ENCODE measurements at regions not wholly inside any gene's neighbourhood (a gene's known extent, or its start where the extent isn't known, plus 50 kb on each side); places are given as distances from the start of the nearest gene placed in this dataset.

DNA sequence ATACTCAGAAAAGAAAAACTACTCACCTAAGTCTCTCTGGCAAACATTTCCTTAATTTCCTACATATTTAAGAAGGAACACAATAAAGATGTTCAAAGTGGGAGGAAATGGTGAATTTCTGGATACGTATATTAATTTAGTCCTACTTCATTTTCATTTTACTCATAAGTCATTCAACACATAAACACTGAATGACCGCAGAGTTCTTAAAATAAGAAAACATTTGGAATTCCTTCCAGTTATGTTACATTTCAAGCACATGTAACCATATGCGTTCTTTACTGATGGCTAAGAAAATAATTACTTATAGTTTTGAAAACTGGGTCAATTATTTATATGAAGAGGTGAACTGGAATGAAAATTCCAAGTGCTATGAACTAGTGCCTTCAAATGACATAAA lies 409.3 kb downstream of the BCAT1 start:
- Histone ChIP-seq H4K20me1 (ENCODE audit: insufficient read depth, low read length) (no peaks in the 10 kb centered on the region), H3K4me1 (ENCODE audit: control insufficient read depth, insufficient read depth, low read length) (peaks cover 16% of the 10 kb centered on the region), H3K9ac (ENCODE audit: low read depth, low read length) (no peak overlapping the region), H2BK15ac (ENCODE audit: low read depth, low read length) (no peak overlapping the region), H3K4me3 (ENCODE audit: insufficient read depth, low read depth, low read length) (no peak overlapping the region), H3K4ac (ENCODE audit: low read depth, low read length) (no peak overlapping the region), H3K18ac (ENCODE audit: low read depth, low read length) (0 out of 2 replicates have a peak overlapping the region, but pooled peaks have one; percentile 57), H3K27ac (ENCODE audit: insufficient read depth, low read length) (no peak overlapping the region), H4K5ac (ENCODE audit: low read depth, low read length) (no peak overlapping the region), H3K4me2 (ENCODE audit: low read depth, low read length) (peak overlapping the region; percentile 35; the same call in 1 of the 2 replicates), H3K56ac (ENCODE audit: extremely low read depth, insufficient read depth, low read length) (no peak overlapping the region), H2AFZ (replicated peaks; ENCODE audit: low read length, poor library complexity) (no peak overlapping the region), H2BK5ac (ENCODE audit: low read depth, low read length, poor library complexity, severe bottlenecking) (peak overlapping the region; percentile 97), H3K27me3 (ENCODE audit: control insufficient read depth, insufficient read depth, low read length) (no peaks in the 10 kb centered on the region), H3K14ac (replicated peaks; ENCODE audit: low read depth, low read length) (no peak overlapping the region), H2AK5ac (ENCODE audit: low read depth, low read length) (no peak overlapping the region), H2AK9ac (replicated peaks; ENCODE audit: low read depth, low read length, poor library complexity) (no peak overlapping the region), H3K36me3 (ENCODE audit: control insufficient read depth, insufficient read depth, low read length) (no peaks in the 10 kb centered on the region), H3K9me1 (ENCODE audit: insufficient read depth, low read length) (0 out of 2 replicates have a peak, but pooled peaks cover under 1% of the 10 kb centered on the region), H2BK120ac (ENCODE audit: low read depth, low read length) (no peak overlapping the region), H3K79me1 (ENCODE audit: low read depth in 1 of 2, low read length in 2 of 2) (peaks cover 14 to 35% of the 10 kb centered on the region in 2 experiments; a peak in 2 of 4 replicates), H4K8ac (ENCODE audit: low read depth in 2 of 2, low read length in 2 of 2) (no peak overlapping the region; a peak in 1 of 4 replicates), H3K9me3 (ENCODE audit: control insufficient read depth, insufficient read depth, low read length) (no peaks in the 10 kb centered on the region), H4K91ac (ENCODE audit: insufficient read depth, low read depth, low read length) (no peak overlapping the region), H2BK20ac (ENCODE audit: low read depth, low read length) (no peak overlapping the region), H3K23ac (ENCODE audit: low read depth, low read length) (no peak overlapping the region)
- DNase-seq, result peak; percentile 66
- WGBS, 2 experiments (ENCODE audit: extremely low coverage in 2 of 2, insufficient read length in 1 of 2), result no CpG with 5 or more reads among the region's 3 CpGs
- no TSS peak for BruUV-seq (replicated peaks)
- dilution Hi-C loops (cut with HindIII; ENCODE audit: low sequenced_read_pairs, unreplicated experiment), result no loop called here
- in situ Hi-C loops (cut with MboI; ENCODE audit: low sequenced_read_pairs), result no loop called here
- intact Hi-C loops (cut with micrococcal nuclease), result loop anchor here (2.0 kb wide), 1 partner anchor 27 kb away; no protein-coding TSS in a partner anchor
- TF ChIP-seq MAZ (IDR thresholded peaks at IDR 0.05; ENCODE audit: borderline replicate concordance, low read depth, low read length) (no peak), MAFK (IDR thresholded peaks at IDR 0.05; ENCODE audit: low read depth, low read length) (no peak), SMC3 (IDR thresholded peaks at IDR 0.05; ENCODE audit: low read depth, low read length) (no peak), FOS (IDR thresholded peaks at IDR 0.05; ENCODE audit: low read depth, low read length) (no peak), CEBPB (IDR thresholded peaks at IDR 0.05; ENCODE audit: low read depth, low read length) (no peak), NFE2L2 (IDR thresholded peaks at IDR 0.05; ENCODE audit: low read depth, low read length) (no peak), RFX5 (IDR thresholded peaks at IDR 0.05; ENCODE audit: low read depth, low read length) (no peak), BHLHE40 (IDR thresholded peaks at IDR 0.05; ENCODE audit: low read depth, low read length) (no peak)
- TF ChIP-seq, protein P1, sequence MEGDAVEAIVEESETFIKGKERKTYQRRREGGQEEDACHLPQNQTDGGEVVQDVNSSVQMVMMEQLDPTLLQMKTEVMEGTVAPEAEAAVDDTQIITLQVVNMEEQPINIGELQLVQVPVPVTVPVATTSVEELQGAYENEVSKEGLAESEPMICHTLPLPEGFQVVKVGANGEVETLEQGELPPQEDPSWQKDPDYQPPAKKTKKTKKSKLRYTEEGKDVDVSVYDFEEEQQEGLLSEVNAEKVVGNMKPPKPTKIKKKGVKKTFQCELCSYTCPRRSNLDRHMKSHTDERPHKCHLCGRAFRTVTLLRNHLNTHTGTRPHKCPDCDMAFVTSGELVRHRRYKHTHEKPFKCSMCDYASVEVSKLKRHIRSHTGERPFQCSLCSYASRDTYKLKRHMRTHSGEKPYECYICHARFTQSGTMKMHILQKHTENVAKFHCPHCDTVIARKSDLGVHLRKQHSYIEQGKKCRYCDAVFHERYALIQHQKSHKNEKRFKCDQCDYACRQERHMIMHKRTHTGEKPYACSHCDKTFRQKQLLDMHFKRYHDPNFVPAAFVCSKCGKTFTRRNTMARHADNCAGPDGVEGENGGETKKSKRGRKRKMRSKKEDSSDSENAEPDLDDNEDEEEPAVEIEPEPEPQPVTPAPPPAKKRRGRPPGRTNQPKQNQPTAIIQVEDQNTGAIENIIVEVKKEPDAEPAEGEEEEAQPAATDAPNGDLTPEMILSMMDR (conservative IDR thresholded peaks at IDR 0.05; ENCODE audit: low read depth, low read length), result no peak
- POLR2A ChIA-PET (ENCODE audit: unreplicated experiment), result no interaction called here
- no peak; the same call in 1 of the 2 replicates for ATAC-seq (ENCODE audit: low read depth)
- CTCF ChIA-PET, result no interaction called here

Data from IMR-90 (cell line).